DOHH2 (cell line): ENCODE measurements at regions not wholly inside any gene's neighbourhood (a gene's known extent, or its start where the extent isn't known, plus 50 kb on each side); places are given as distances from the start of the nearest gene placed in this dataset.

Source experiments
- H3F3A ChIP-seq: fragments of 200-600 bp; sonication (generic), shearing (Covaris generic); 2 replicates; pipeline ENCODE4 v1.6.0; 2016; ENCODE audit warnings: antibody characterized with exemption, mild to moderate bottlenecking; ENCODE audit not compliant: control insufficient read depth, insufficient read depth
- H3K27ac ChIP-seq: fragments of 200-600 bp; sonication (generic); 2 replicates; pipeline ENCODE4 v1.5.1; 2014; ENCODE audit warnings: low read depth, mild to moderate bottlenecking, low read length, moderate library complexity
- H3K27me3 ChIP-seq: fragments of 200-600 bp; sonication (generic); 2 replicates; pipeline ENCODE4 v1.6.1; 2014; ENCODE audit warnings: mild to moderate bottlenecking, low read length, mixed read lengths; ENCODE audit not compliant: control insufficient read depth
- H3K36me3 ChIP-seq: fragments of 200-600 bp; sonication (generic); 2 replicates; pipeline ENCODE4 v1.6.1; 2014; ENCODE audit warnings: mild to moderate bottlenecking, low read length, moderate library complexity, mixed read lengths; ENCODE audit not compliant: control insufficient read depth
- H3K4me1 ChIP-seq: fragments of 200-600 bp; sonication (generic); 2 replicates; pipeline ENCODE4 v1.6.1; 2014; ENCODE audit warnings: mild to moderate bottlenecking, low read length, mixed read lengths; ENCODE audit not compliant: control insufficient read depth
- H3K4me2 ChIP-seq: fragments of 200-600 bp; sonication (generic); 2 replicates; pipeline ENCODE4 v1.6.0; 2014; ENCODE audit warnings: mild to moderate bottlenecking, low read length, moderate library complexity
- H3K4me3 ChIP-seq: fragments of 200-600 bp; sonication (generic); 2 replicates; pipeline ENCODE4 v1.5.1; 2014; ENCODE audit warnings: mild to moderate bottlenecking, low read length, mixed read lengths
- H3K79me2 ChIP-seq: fragments of 200-600 bp; sonication (generic); 2 replicates; pipeline ENCODE4 v1.6.1; 2014; ENCODE audit warnings: mild to moderate bottlenecking, low read length, mixed read lengths; ENCODE audit not compliant: control insufficient read depth
- H3K9me2 ChIP-seq: fragments of 200-600 bp; sonication (generic); replicated peaks from 2 replicates; pipeline ENCODE4 v1.6.1; 2014; ENCODE audit warnings: mild to moderate bottlenecking, low read length, mixed read lengths; ENCODE audit not compliant: control insufficient read depth
- H3K9me3 ChIP-seq: fragments of 200-600 bp; sonication (generic); 2 replicates; pipeline ENCODE4 v1.6.1; 2014; ENCODE audit warnings: antibody characterized with exemption, low read length, mixed read lengths; ENCODE audit not compliant: control insufficient read depth, insufficient read depth
- H4K20me1 ChIP-seq: fragments of 200-600 bp; sonication (generic); 2 replicates; pipeline ENCODE4 v1.6.0; 2014; ENCODE audit warnings: low read depth, mild to moderate bottlenecking, antibody characterized with exemption, low read length, moderate library complexity; ENCODE audit not compliant: control insufficient read depth, insufficient read depth
- CTCF ChIP-seq: fragments of 200-600 bp; sonication (generic); IDR thresholded peaks from one replicate; pipeline ENCODE4 v1.5.1; 2014; ENCODE audit warnings: antibody characterized with exemption, mild to moderate bottlenecking, low read depth, low read length; ENCODE audit not compliant: poor library complexity, severe bottlenecking
- EZH2phosphoT487 ChIP-seq: fragments of 200-600 bp; sonication (generic); IDR thresholded peaks from 2 replicates; pipeline ENCODE4 v1.6.1; 2017; ENCODE audit warnings: borderline replicate concordance, mild to moderate bottlenecking, antibody characterized with exemption, low read length, moderate library complexity, mixed read lengths

- H3K27ac ChIP-seq = no peak overlapping the region
- H3F3A ChIP-seq = no peaks in the 10 kb centered on the region
- no peaks in the 10 kb centered on the region for H3K9me3 ChIP-seq
- H3K4me2 ChIP-seq = no peak overlapping the region
- H3K4me3 ChIP-seq = no peak overlapping the region
- H3K4me1 ChIP-seq = no peaks in the 10 kb centered on the region
- no peaks in the 10 kb centered on the region for H3K27me3 ChIP-seq
- H3K36me3 ChIP-seq = no peaks in the 10 kb centered on the region
- H3K79me2 ChIP-seq = no peaks in the 10 kb centered on the region
- H3K9me2 ChIP-seq = no peaks in the 10 kb centered on the region
- no peaks in the 10 kb centered on the region for H4K20me1 ChIP-seq
- TF ChIP-seq CTCF (no peak), EZH2phosphoT487 (no peak)
Measured at GRCh38 chr14:97838986-97839385, 1041.8 kb downstream of the VRK1 start.

- Histone ChIP-seq H4K20me1 (no peaks in the 10 kb centered on the region), H3F3A (no peaks in the 10 kb centered on the region), H3K9me3 (no peaks in the 10 kb centered on the region), H3K4me2 (no peak overlapping the region), H3K27me3 (no peaks in the 10 kb centered on the region), H3K79me2 (no peaks in the 10 kb centered on the region), H3K4me1 (no peaks in the 10 kb centered on the region), H3K27ac (no peak overlapping the region), H3K9me2 (no peaks in the 10 kb centered on the region), H3K4me3 (no peak overlapping the region), H3K36me3 (no peaks in the 10 kb centered on the region)
- no peak for TF ChIP-seq EZH2phosphoT487
- TF ChIP-seq CTCF = no peak
Measured at GRCh38 chr14:97840159-97840558, 1043.0 kb downstream of the VRK1 start.

- Histone ChIP-seq H3K4me3 (no peak overlapping the region), H3K36me3 (no peaks in the 10 kb centered on the region), H3K27me3 (no peaks in the 10 kb centered on the region), H3K79me2 (no peaks in the 10 kb centered on the region), H3K4me1 (no peaks in the 10 kb centered on the region), H3K9me3 (no peaks in the 10 kb centered on the region), H3K9me2 (no peaks in the 10 kb centered on the region), H3K4me2 (no peak overlapping the region), H3F3A (no peaks in the 10 kb centered on the region), H4K20me1 (no peaks in the 10 kb centered on the region), H3K27ac (no peak overlapping the region)
- no peak for TF ChIP-seq EZH2phosphoT487
- TF ChIP-seq CTCF = no peak
Measured at GRCh38 chr14:97841762-97842161, 1044.6 kb downstream of the VRK1 start.

GRCh38 chr14:97843066-97843465 is 1045.9 kb downstream of the VRK1 start:
- no peaks in the 10 kb centered on the region for H3K9me3 ChIP-seq
- H3K79me2 ChIP-seq = no peaks in the 10 kb centered on the region
- H3K9me2 ChIP-seq = no peaks in the 10 kb centered on the region
- no peaks in the 10 kb centered on the region for H4K20me1 ChIP-seq
- no peak overlapping the region for H3K4me3 ChIP-seq
- H3K36me3 ChIP-seq = no peaks in the 10 kb centered on the region
- H3K4me2 ChIP-seq = no peak overlapping the region
- TF ChIP-seq EZH2phosphoT487 (no peak), CTCF (no peak)
- no peaks in the 10 kb centered on the region for H3K27me3 ChIP-seq
- no peaks in the 10 kb centered on the region for H3F3A ChIP-seq
- no peak overlapping the region for H3K27ac ChIP-seq
- H3K4me1 ChIP-seq = no peaks in the 10 kb centered on the region
